ENCODE measurements at regions not wholly inside any gene's neighbourhood (a gene's known extent, or its start where the extent isn't known, plus 50 kb on each side); places are given as distances from the start of the nearest gene placed in this dataset.
A peak's percentile ranks its signal among the peaks of the same experiment; 100 is the strongest.

GRCh38 chr2:12412898-12413305 is 303.8 kb upstream of the TRIB2 start:
- intact Hi-C loops (cut with DNase I; ENCODE audit: low total_unique reads): no loop called here
- Histone ChIP-seq H3K9me3 (no peaks in the 10 kb centered on the region), H3K27me3 (no peaks in the 10 kb centered on the region), H3K4me3 (no peak overlapping the region), H3K36me3 (ENCODE audit: low read depth, missing control alignments) (no peaks in the 10 kb centered on the region), H3K4me1 (no peaks in the 10 kb centered on the region), H3K27ac (no peak overlapping the region)
- DNase-seq: no peak
- 52 to 55% methylated on average over 3 of the region's 3 CpGs for WGBS, 2 donors
- TF ChIP-seq POLR2A (IDR thresholded peaks at IDR 0.05): no peak
- TF ChIP-seq CTCF (IDR thresholded peaks at IDR 0.05): no peak

- Histone ChIP-seq H3K4me3 (no peak overlapping the region), H3K27me3 (no peaks in the 10 kb centered on the region), H3K9me3 (no peaks in the 10 kb centered on the region), H3K27ac (no peak overlapping the region), H3K4me1 (no peaks in the 10 kb centered on the region), H3K36me3 (ENCODE audit: low read depth, missing control alignments) (no peaks in the 10 kb centered on the region)
- WGBS, 2 donors: 89 to 92% methylated on average over 3 of the region's 3 CpGs
- TF ChIP-seq CTCF (IDR thresholded peaks at IDR 0.05) (no peak), POLR2A (IDR thresholded peaks at IDR 0.05) (no peak)
- no peak for DNase-seq
- intact Hi-C loops (cut with DNase I; ENCODE audit: low total_unique reads): no loop called here
Observed at GRCh38 chr2:12415536-12415935, 301.2 kb upstream of the TRIB2 start.

- Histone ChIP-seq H3K36me3 (ENCODE audit: low read depth, missing control alignments) (no peaks in the 10 kb centered on the region), H3K4me3 (no peak overlapping the region), H3K27ac (no peak overlapping the region), H3K9me3 (no peaks in the 10 kb centered on the region), H3K27me3 (no peaks in the 10 kb centered on the region), H3K4me1 (no peaks in the 10 kb centered on the region)
- peak; percentile 72 for DNase-seq
- intact Hi-C loops (cut with DNase I; ENCODE audit: low total_unique reads): no loop called here
- 58 to 69% methylated on average over 6 of the region's 6 CpGs for WGBS, 2 donors
- no peak for TF ChIP-seq POLR2A (IDR thresholded peaks at IDR 0.05)
- peak in 2 of 3 experiments; percentile 40 to 50 for TF ChIP-seq CTCF (IDR thresholded peaks at IDR 0.05)
Observed at GRCh38 chr2:12416600-12416999, 300.1 kb upstream of the TRIB2 start.

GRCh38 chr2:12417786-12418185 is 298.9 kb upstream of the TRIB2 start:
- Histone ChIP-seq H3K4me1 (no peaks in the 10 kb centered on the region), H3K9me3 (no peaks in the 10 kb centered on the region), H3K27ac (no peak overlapping the region), H3K36me3 (ENCODE audit: low read depth, missing control alignments) (no peaks in the 10 kb centered on the region), H3K4me3 (no peak overlapping the region), H3K27me3 (no peaks in the 10 kb centered on the region)
- whole genome bisulfite sequencing, 2 donors: 68 to 78% methylated on average over 6 of the region's 6 CpGs
- TF ChIP-seq POLR2A (IDR thresholded peaks at IDR 0.05) (no peak), CTCF (IDR thresholded peaks at IDR 0.05) (no peak)
- intact Hi-C loops (cut with DNase I; ENCODE audit: low total_unique reads): no loop called here
- DNase-seq: no peak

GRCh38 chr2:12419803-12420202 is 296.9 kb upstream of the TRIB2 start:
- H3K4me3 ChIP-seq: no peak overlapping the region
- TF ChIP-seq CTCF (IDR thresholded peaks at IDR 0.05) (no peak), POLR2A (IDR thresholded peaks at IDR 0.05) (no peak)
- no peak overlapping the region for H3K27ac ChIP-seq
- WGBS, 2 donors: 93 to 98% methylated on average over 3 of the region's 3 CpGs
- H3K9me3 ChIP-seq: no peaks in the 10 kb centered on the region
- H3K27me3 ChIP-seq: no peaks in the 10 kb centered on the region
- no peaks in the 10 kb centered on the region for H3K36me3 ChIP-seq (ENCODE audit: low read depth, missing control alignments)
- no peak for DNase-seq
- H3K4me1 ChIP-seq: no peaks in the 10 kb centered on the region
- intact Hi-C loops (cut with DNase I; ENCODE audit: low total_unique reads): no loop called here
